ENCODE measurements at regions not wholly inside any gene's neighbourhood (a gene's known extent, or its start where the extent isn't known, plus 50 kb on each side); places are given as distances from the start of the nearest gene placed in this dataset.

GRCh38 chr1:106954661-106955229, 101.7 kb upstream of the PRMT6 start:
- no peaks in the 10 kb centered on the region for H3K9me3 ChIP-seq
- intact Hi-C loops (cut with DNase I; ENCODE audit: low total_unique reads): no loop called here

GRCh38 chr1:106956721-106957120, 99.8 kb upstream of the PRMT6 start:
- no peaks in the 10 kb centered on the region for H3K36me3 ChIP-seq
- H3K4me1 ChIP-seq: no peaks in the 10 kb centered on the region
- 82 to 100% (median 94%) methylated on average over 1 of the region's 1 CpG for WGBS, 5 donors
- no peaks in the 10 kb centered on the region for H3K9me3 ChIP-seq
- no peaks in the 10 kb centered on the region for H3K27me3 ChIP-seq (replicated peaks in 1 of 7)
- H3K27ac ChIP-seq: no peak overlapping the region
- H3K4me3 ChIP-seq: no peak overlapping the region
- TF ChIP-seq POLR2A (IDR thresholded peaks at IDR 0.05) (no peak), CTCF (IDR thresholded peaks at IDR 0.05 in 8 of 11, conservative IDR thresholded peaks at IDR 0.05 in 3 of 11) (no peak), POLR2AphosphoS5 (IDR thresholded peaks at IDR 0.05) (no peak)
- no peak for DNase-seq
- intact Hi-C loops (cut with DNase I; ENCODE audit: low total_unique reads): no loop called here

More at GRCh38 chr1:106954661-106955229, 101.7 kb upstream of the PRMT6 start:
- no peak for DNase-seq
- Histone ChIP-seq H3K4me1 (no peaks in the 10 kb centered on the region), H3K36me3 (no peaks in the 10 kb centered on the region), H3K27ac (no peak overlapping the region), H3K4me3 (no peak overlapping the region), H3K27me3 (replicated peaks in 1 of 7) (no peaks in the 10 kb centered on the region)
- TF ChIP-seq POLR2AphosphoS5 (IDR thresholded peaks at IDR 0.05) (no peak), CTCF (IDR thresholded peaks at IDR 0.05 in 8 of 11, conservative IDR thresholded peaks at IDR 0.05 in 3 of 11) (no peak), POLR2A (IDR thresholded peaks at IDR 0.05) (no peak)

- 51 to 91% (median 74%) methylated on average over 3 of the region's 3 CpGs for WGBS, 5 donors
- intact Hi-C loops (cut with DNase I; ENCODE audit: low total_unique reads): no loop called here
- Histone ChIP-seq H3K9me3 (no peaks in the 10 kb centered on the region), H3K4me1 (no peaks in the 10 kb centered on the region), H3K36me3 (no peaks in the 10 kb centered on the region), H3K4me3 (no peak overlapping the region), H3K27me3 (replicated peaks in 1 of 7) (no peaks in the 10 kb centered on the region), H3K27ac (no peak overlapping the region)
- no peak for DNase-seq
- TF ChIP-seq POLR2AphosphoS5 (IDR thresholded peaks at IDR 0.05): no peak
- TF ChIP-seq POLR2A (IDR thresholded peaks at IDR 0.05): no peak
- TF ChIP-seq CTCF (IDR thresholded peaks at IDR 0.05 in 8 of 11, conservative IDR thresholded peaks at IDR 0.05 in 3 of 11): no peak
Observed at GRCh38 chr1:106957795-106958194, 98.7 kb upstream of the PRMT6 start.

GRCh38 chr1:106960412-106960811, 96.1 kb upstream of the PRMT6 start:
- 48 to 70% (median 64%) methylated on average over 4 of the region's 4 CpGs for WGBS, 5 donors
- no peaks in the 10 kb centered on the region for H3K9me3 ChIP-seq
- no peak overlapping the region for H3K27ac ChIP-seq
- no peak overlapping the region for H3K4me3 ChIP-seq
- TF ChIP-seq POLR2A (IDR thresholded peaks at IDR 0.05) (no peak), POLR2AphosphoS5 (IDR thresholded peaks at IDR 0.05) (no peak), CTCF (IDR thresholded peaks at IDR 0.05 in 8 of 11, conservative IDR thresholded peaks at IDR 0.05 in 3 of 11) (no peak)
- intact Hi-C loops (cut with DNase I; ENCODE audit: low total_unique reads): no loop called here
- H3K36me3 ChIP-seq: no peaks in the 10 kb centered on the region
- DNase-seq: no peak
- H3K4me1 ChIP-seq: no peaks in the 10 kb centered on the region
- H3K27me3 ChIP-seq (replicated peaks in 1 of 7): no peaks in the 10 kb centered on the region
